ENCODE measurements at regions not wholly inside any gene's neighbourhood (a gene's known extent, or its start where the extent isn't known, plus 50 kb on each side); places are given as distances from the start of the nearest gene placed in this dataset.

GRCh38 chr12:124726596-124727263 lies 136.9 kb downstream of the SCARB1 start:
- TF ChIP-seq CSRNP3 (CRISPR knock-in tag; IDR thresholded peaks at IDR 0.05): no peak
- TF ChIP-seq CSDC2 (CRISPR knock-in tag; IDR thresholded peaks at IDR 0.05): no peak
- TF ChIP-seq ZNF70 (CRISPR knock-in tag; IDR thresholded peaks at IDR 0.05): no peak
- TF ChIP-seq PATZ1 (CRISPR knock-in tag; IDR thresholded peaks at IDR 0.05; ENCODE audit: borderline replicate concordance): no peak
- no peak for TF ChIP-seq GLIS3 (CRISPR knock-in tag; IDR thresholded peaks at IDR 0.05)
- no peak for TF ChIP-seq ISL1 (CRISPR knock-in tag; IDR thresholded peaks at IDR 0.05)
- no peak for TF ChIP-seq TOX (CRISPR knock-in tag; IDR thresholded peaks at IDR 0.05; ENCODE audit: borderline replicate concordance)
- no peak for ATAC-seq

GRCh38 chr12:124725597-124726237 lies 137.9 kb downstream of the SCARB1 start:
- TF ChIP-seq RARB (CRISPR knock-in tag; IDR thresholded peaks at IDR 0.05) (no peak), PPARA (CRISPR knock-in tag; IDR thresholded peaks at IDR 0.05; ENCODE audit: borderline replicate concordance) (no peak), PATZ1 (CRISPR knock-in tag; IDR thresholded peaks at IDR 0.05; ENCODE audit: borderline replicate concordance) (no peak), CREB5 (CRISPR knock-in tag; IDR thresholded peaks at IDR 0.05; ENCODE audit: low read depth) (no peak), ZC3H10 (CRISPR knock-in tag; IDR thresholded peaks at IDR 0.05) (no peak), ZNF8 (CRISPR knock-in tag; IDR thresholded peaks at IDR 0.05) (no peak), ARNTL (CRISPR knock-in tag; IDR thresholded peaks at IDR 0.05; ENCODE audit: borderline replicate concordance, low read depth) (no peak), GLIS3 (CRISPR knock-in tag; IDR thresholded peaks at IDR 0.05) (no peak), ZNF565 (CRISPR knock-in tag; conservative IDR thresholded peaks at IDR 0.05; ENCODE audit: low read depth) (no peak), CSRNP3 (CRISPR knock-in tag; IDR thresholded peaks at IDR 0.05) (no peak), ZFP30 (CRISPR knock-in tag; IDR thresholded peaks at IDR 0.05) (no peak), ZFP3 (CRISPR knock-in tag; IDR thresholded peaks at IDR 0.05) (no peak), TOX (CRISPR knock-in tag; IDR thresholded peaks at IDR 0.05; ENCODE audit: borderline replicate concordance) (no peak), ISL1 (CRISPR knock-in tag; IDR thresholded peaks at IDR 0.05) (no peak)
- TF ChIP-seq, protein P1, sequence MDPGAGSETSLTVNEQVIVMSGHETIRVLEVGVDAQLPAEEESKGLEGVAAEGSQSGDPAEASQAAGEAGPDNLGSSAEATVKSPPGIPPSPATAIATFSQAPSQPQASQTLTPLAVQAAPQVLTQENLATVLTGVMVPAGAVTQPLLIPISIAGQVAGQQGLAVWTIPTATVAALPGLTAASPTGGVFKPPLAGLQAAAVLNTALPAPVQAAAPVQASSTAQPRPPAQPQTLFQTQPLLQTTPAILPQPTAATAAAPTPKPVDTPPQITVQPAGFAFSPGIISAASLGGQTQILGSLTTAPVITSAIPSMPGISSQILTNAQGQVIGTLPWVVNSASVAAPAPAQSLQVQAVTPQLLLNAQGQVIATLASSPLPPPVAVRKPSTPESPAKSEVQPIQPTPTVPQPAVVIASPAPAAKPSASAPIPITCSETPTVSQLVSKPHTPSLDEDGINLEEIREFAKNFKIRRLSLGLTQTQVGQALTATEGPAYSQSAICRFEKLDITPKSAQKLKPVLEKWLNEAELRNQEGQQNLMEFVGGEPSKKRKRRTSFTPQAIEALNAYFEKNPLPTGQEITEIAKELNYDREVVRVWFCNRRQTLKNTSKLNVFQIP (CRISPR knock-in tag; IDR thresholded peaks at IDR 0.05; ENCODE audit: borderline replicate concordance, low read depth): no peak
- ATAC-seq: no peak

DNA sequence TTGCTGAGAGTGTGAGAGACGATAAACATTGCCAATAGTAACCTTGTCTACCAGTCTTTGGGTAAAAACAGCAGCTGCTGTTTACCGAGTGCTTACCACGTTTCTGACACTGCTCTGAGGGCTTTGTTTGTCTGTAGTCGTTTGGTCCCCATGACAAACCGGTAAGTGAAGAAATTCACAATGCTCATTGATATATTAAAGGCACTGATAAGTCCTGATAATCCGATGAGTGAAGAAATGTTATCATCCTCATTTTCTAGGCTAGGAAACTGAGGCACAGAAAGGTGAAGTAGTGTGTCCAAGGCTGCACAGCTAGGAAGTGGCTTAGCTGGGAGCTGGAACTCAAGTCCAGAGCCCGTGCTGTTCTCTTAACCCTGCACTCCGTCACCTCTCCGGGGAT lies 138.6 kb downstream of the SCARB1 start:
- TF ChIP-seq ESRRG (CRISPR knock-in tag; IDR thresholded peaks at IDR 0.05) (no peak), SNAI2 (CRISPR knock-in tag; IDR thresholded peaks at IDR 0.05) (no peak)
- no peak for ATAC-seq

All from SK-N-SH treated with all-trans-retinoic acid at 6 μM for 48 hours (cell line).